H1 (cell line): ENCODE measurements at regions not wholly inside any gene's neighbourhood (a gene's known extent, or its start where the extent isn't known, plus 50 kb on each side); places are given as distances from the start of the nearest gene placed in this dataset.

Experiments used
- CTCF ChIA-PET: fragments of 300-600 bp; sonication (Branson Sonifier 250); formaldehyde crosslinking; loops from one replicate; lab custom pipeline; 2021; ENCODE audit not compliant: partially characterized antibody; lab: Charles Lee
- POLR2A ChIA-PET: fragments of 300-600 bp; sonication (Branson Sonifier 250); formaldehyde crosslinking; loops from one replicate; lab custom pipeline; 2021; ENCODE audit warnings: inconsistent platforms; ENCODE audit not compliant: partially characterized antibody; lab: Charles Lee
- DNase-seq, 2 experiments: peaks; one replicate each; pipeline versions ENCODE4 v3.0.0 to v3.0.0-alpha.2; 2010 to 2022; ENCODE audit warnings: low spot score in 2 of 2, low read depth in 1 of 2, mixed read lengths in 1 of 2
- FAIRE-seq: peaks from 2 replicates; lab custom pipeline; 2011; peaks lifted over from hg19 to GRCh38; lab: Jason Lieb, UNC
- H2AFZ ChIP-seq: 2 replicates; pipeline ENCODE4 v1.8.1; 2012; ENCODE audit warnings: low read length, inconsistent platforms
- H2AK5ac ChIP-seq: 2 replicates; pipeline ENCODE4 v1.6.1; 2013; ENCODE audit warnings: low read depth, low read length
- H2BK120ac ChIP-seq: replicated peaks from 2 replicates; pipeline ENCODE3; 2013; ENCODE audit warnings: low read depth, low read length, inconsistent platforms
- H2BK12ac ChIP-seq: 2 replicates; pipeline ENCODE4 v1.6.1; 2013; ENCODE audit warnings: low read depth, low read length
- H2BK15ac ChIP-seq: 2 replicates; pipeline ENCODE4 v1.6.1; 2013; ENCODE audit warnings: low read length
- H2BK20ac ChIP-seq: 2 replicates; pipeline ENCODE4 v1.6.1; 2013; ENCODE audit warnings: low read length
- H2BK5ac ChIP-seq: 2 replicates; pipeline ENCODE4 v1.6.1; 2013; ENCODE audit warnings: low read depth, low read length
- H3K14ac ChIP-seq: 2 replicates; pipeline ENCODE4 v1.6.1; 2013; ENCODE audit warnings: inconsistent platforms; ENCODE audit not compliant: insufficient read length
- H3K18ac ChIP-seq: 2 replicates; pipeline ENCODE4 v1.6.1; 2013; ENCODE audit warnings: low read length; ENCODE audit errors: extremely low read depth
- H3K23ac ChIP-seq: 2 replicates; pipeline ENCODE4 v1.6.1; 2013; ENCODE audit warnings: inconsistent platforms; ENCODE audit not compliant: insufficient read length
- H3K23me2 ChIP-seq: 2 replicates; pipeline ENCODE4 v1.6.1; 2013; ENCODE audit warnings: low read depth, low read length
- H3K27ac ChIP-seq: 2 replicates; pipeline ENCODE4 v1.6.1; 2011; ENCODE audit warnings: low read depth, low read length, inconsistent platforms
- H3K27me3 ChIP-seq, 4 experiments: replicated peaks in 1 of 4; 1 replicate in 1 of 4; 2 replicates in 3 of 4; pipeline versions ENCODE4 v1.6.1 to v1.8.1; 2011 to 2013; ENCODE audit warnings: low read length in 3 of 4, mild to moderate bottlenecking in 3 of 4, inconsistent platforms in 2 of 4, mixed read lengths in 2 of 4, moderate library complexity in 1 of 4; ENCODE audit not compliant: control insufficient read depth in 3 of 4, insufficient read depth in 3 of 4; ENCODE audit errors: extremely low read depth in 1 of 4
- H3K36me3 ChIP-seq, 4 experiments: 2 replicates each; pipeline versions ENCODE4 v1.6.1 to v1.8.1; 2011 to 2013; ENCODE audit warnings: mild to moderate bottlenecking in 4 of 4, low read length in 3 of 4, moderate library complexity in 2 of 4, control low read depth in 1 of 4, inconsistent platforms in 1 of 4; ENCODE audit not compliant: insufficient read depth in 4 of 4, control insufficient read depth in 2 of 4
- H3K4ac ChIP-seq: replicated peaks from 2 replicates; pipeline ENCODE3; 2013; ENCODE audit warnings: low read length, low read depth, mixed read lengths, inconsistent platforms; ENCODE audit not compliant: insufficient read length
- H3K4me1 ChIP-seq, 4 experiments: replicated peaks in 1 of 4; 1 replicate in 1 of 4; 2 replicates in 3 of 4; pipeline versions ENCODE4 v1.6.1 to v1.8.1; 2011 to 2013; ENCODE audit warnings: low read length in 3 of 4, inconsistent platforms in 2 of 4, mixed read lengths in 1 of 4; ENCODE audit not compliant: insufficient read depth in 4 of 4, control insufficient read depth in 3 of 4
- H3K4me2 ChIP-seq, 2 experiments: 2 replicates each; pipeline versions ENCODE4 v1.6.1 to v1.8.1; 2011 to 2013; ENCODE audit warnings: low read depth in 2 of 2, low read length in 2 of 2, control low read depth in 1 of 2, inconsistent platforms in 1 of 2, mild to moderate bottlenecking in 1 of 2; ENCODE audit not compliant: insufficient read depth in 1 of 2
- H3K4me3 ChIP-seq, 4 experiments: fragments of 200-600, 300-600 bp in 1 of 4; sonication (generic), shearing (Covaris generic), sonication (Bioruptor Twin) in 1 of 4; 2 replicates each; pipeline versions ENCODE4 v1.5.1 to v1.8.1; 2011 to 2016; ENCODE audit warnings: low read length in 4 of 4, low read depth in 3 of 4, control low read depth in 2 of 4, inconsistent platforms in 2 of 4, mild to moderate bottlenecking in 2 of 4, mixed read lengths in 1 of 4, moderate library complexity in 1 of 4; ENCODE audit not compliant: insufficient read depth in 2 of 4; ENCODE audit errors: extremely low read depth in 1 of 4
- H3K56ac ChIP-seq: replicated peaks from 2 replicates; pipeline ENCODE3; 2013; ENCODE audit warnings: low read depth, mild to moderate bottlenecking, mixed read lengths, low read length, inconsistent platforms; ENCODE audit not compliant: insufficient read length
- H3K79me1 ChIP-seq: 2 replicates; pipeline ENCODE4 v1.6.1; 2013; ENCODE audit warnings: low read depth, low read length, control low read depth
- H3K79me2 ChIP-seq, 2 experiments: 2 replicates each; pipeline versions ENCODE4 v1.6.1 to v1.8.1; 2012 to 2013; ENCODE audit warnings: low read length in 2 of 2, mild to moderate bottlenecking in 2 of 2, inconsistent platforms in 1 of 2; ENCODE audit not compliant: insufficient read depth in 2 of 2, control insufficient read depth in 1 of 2
- H3K9ac ChIP-seq, 4 experiments: replicated peaks in 1 of 4; 1 replicate in 1 of 4; 2 replicates in 3 of 4; pipeline versions ENCODE4 v1.6.1 to v1.8.1; 2011 to 2013; ENCODE audit warnings: low read depth in 3 of 4, low read length in 3 of 4, control low read depth in 2 of 4, mild to moderate bottlenecking in 2 of 4, moderate library complexity in 2 of 4, inconsistent platforms in 1 of 4; ENCODE audit errors: extremely low read depth in 1 of 4
- H3K9me3 ChIP-seq, 2 experiments: 2 replicates each; pipeline versions ENCODE4 v1.6.1 to v1.8.1; 2012 to 2013; ENCODE audit warnings: mild to moderate bottlenecking in 2 of 2, moderate library complexity in 2 of 2, control low read depth in 1 of 2, inconsistent platforms in 1 of 2, low read depth in 1 of 2, low read length in 1 of 2, mixed read lengths in 1 of 2; ENCODE audit not compliant: insufficient read depth in 2 of 2
- H4K20me1 ChIP-seq, 2 experiments: replicated peaks in 1 of 2; 2 replicates each; pipeline versions ENCODE3 to v1.8.1; 2011 to 2013; ENCODE audit warnings: inconsistent platforms in 2 of 2, low read length in 2 of 2, mild to moderate bottlenecking in 1 of 2; ENCODE audit not compliant: insufficient read depth in 2 of 2, control insufficient read depth in 1 of 2
- H4K5ac ChIP-seq: 2 replicates; pipeline ENCODE4 v1.6.1; 2013; ENCODE audit warnings: low read length, low read depth, mixed read lengths, inconsistent platforms; ENCODE audit not compliant: insufficient read length
- H4K8ac ChIP-seq: 2 replicates; pipeline ENCODE4 v1.8.0; 2013; ENCODE audit warnings: mild to moderate bottlenecking, moderate library complexity, low read length, inconsistent platforms; ENCODE audit not compliant: insufficient read depth; ENCODE audit errors: extremely low read depth
- H4K91ac ChIP-seq: replicated peaks from 2 replicates; pipeline ENCODE3; 2013; ENCODE audit warnings: low read length, mixed read lengths, inconsistent platforms; ENCODE audit not compliant: insufficient read length
- BACH1 ChIP-seq: IDR thresholded peaks from 2 replicates; pipeline ENCODE4 v1.6.1; 2012; ENCODE audit warnings: low read length, improper control_type of control experiment
- BRCA1 ChIP-seq: IDR thresholded peaks from 2 replicates; pipeline ENCODE4 v1.6.1; 2012; ENCODE audit warnings: low read depth, low read length, improper control_type of control experiment
- CBX5 ChIP-seq: fragments of 300-800, 300-1000 bp; sonication (generic); IDR thresholded peaks from 2 replicates; pipeline ENCODE4 v1.7.1; 2016; ENCODE audit warnings: antibody characterized with exemption, low read length, low read depth
- CBX8 ChIP-seq: fragments of 300-800, 300-1000 bp; sonication (generic); IDR thresholded peaks from 2 replicates; pipeline ENCODE4 v1.7.1; 2016; ENCODE audit warnings: low read depth, low read length, borderline replicate concordance
- EGR1 ChIP-seq: IDR thresholded peaks from 2 replicates; pipeline ENCODE4 v1.6.1; 2011; ENCODE audit warnings: low read depth, low read length, borderline replicate concordance
- JUND ChIP-seq: IDR thresholded peaks from 2 replicates; pipeline ENCODE4 v1.6.1; 2011; ENCODE audit warnings: mild to moderate bottlenecking, improper control_type of control experiment, low read length
- MAX ChIP-seq: IDR thresholded peaks from 2 replicates; pipeline ENCODE4 v1.6.1; 2012; ENCODE audit warnings: inconsistent platforms
- PHF8 ChIP-seq: fragments of 200-600 bp; sonication (generic); conservative IDR thresholded peaks from 2 replicates; pipeline ENCODE4 v1.7.1; 2012; ENCODE audit warnings: low read depth, mild to moderate bottlenecking, inconsistent platforms, low read length, moderate library complexity
- RBBP5 ChIP-seq: IDR thresholded peaks from 2 replicates; pipeline ENCODE4 v1.7.1; 2012; ENCODE audit warnings: low read depth, mild to moderate bottlenecking, inconsistent platforms, low read length, moderate library complexity, borderline replicate concordance
- RNF2 ChIP-seq: fragments of 200-900, 300-1000 bp; sonication (generic); IDR thresholded peaks from 2 replicates; pipeline ENCODE4 v1.7.1; 2016; ENCODE audit warnings: borderline replicate concordance, low read depth, mild to moderate bottlenecking, antibody characterized with exemption, low read length; ENCODE audit not compliant: poor library complexity, severe bottlenecking; ENCODE audit errors: missing control alignments
- SIX5 ChIP-seq: IDR thresholded peaks from 2 replicates; pipeline ENCODE4 v1.6.1; 2011; ENCODE audit warnings: mild to moderate bottlenecking, low read depth, low read length
- TAF7 ChIP-seq: optimal IDR thresholded peaks from 2 replicates; pipeline ENCODE3; 2011; ENCODE audit warnings: low read depth, mild to moderate bottlenecking, inconsistent platforms, low read length, moderate library complexity, borderline replicate concordance
- WGBS, 2 experiments: shearing (Covaris generic) in 1 of 2; methylation state at CpG; one replicate each; pipeline versions ENCODE4 v1.1.6 to v1.1.7; 2013 to 2015; ENCODE audit warnings: low lambda C conversion rate in 2 of 2, mixed read lengths in 2 of 2, inconsistent platforms in 1 of 2, low coverage in 1 of 2, missing lambda C conversion rate in 1 of 2; ENCODE audit not compliant: insufficient replicate concordance in 2 of 2, insufficient coverage in 1 of 2, insufficient read length in 1 of 2; ENCODE audit errors: extremely low coverage in 1 of 2, missing lambda C conversion rate in 1 of 2; 5-methylcytosine and 5-hydroxymethylcytosine counted together

DNA sequence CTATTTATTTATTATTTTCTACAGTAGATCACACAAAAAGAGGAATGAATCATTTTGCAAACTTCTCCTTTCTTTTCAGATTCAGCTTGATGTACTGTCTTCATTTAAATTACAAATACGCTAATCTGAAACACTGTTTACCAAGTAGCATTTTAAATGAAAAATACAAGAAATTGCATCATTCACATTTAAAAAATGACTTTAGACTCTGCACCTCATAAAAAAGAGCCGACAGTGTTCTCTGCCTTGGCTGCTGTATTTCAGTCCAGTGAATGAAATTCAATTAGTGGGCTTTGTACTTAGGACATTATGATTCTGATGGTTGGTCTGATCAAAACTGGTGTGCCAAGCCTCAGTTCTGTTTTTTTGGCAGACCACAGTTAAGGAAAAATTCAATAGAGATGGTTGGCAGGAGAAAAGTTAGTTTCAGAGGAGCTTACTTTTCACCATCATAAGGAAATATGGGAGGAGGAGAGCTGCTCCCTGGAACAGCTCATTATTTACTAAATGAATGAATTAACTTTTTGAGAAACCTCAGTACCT, 222.4 kb upstream of the ESRRG start:
- Histone ChIP-seq H3K4me3 (peak overlapping the region in 1 of 4 experiments; percentile 29; a peak in 1 of 8 replicates), H3K56ac (no peak overlapping the region), H3K23me2 (no peaks in the 10 kb centered on the region), H3K14ac (no peak overlapping the region), H3K79me2 (no peaks in the 10 kb centered on the region), H3K27me3 (no peaks in the 10 kb centered on the region), H2BK20ac (no peak overlapping the region), H3K18ac (peak overlapping the region; percentile 27; the same call in 1 of the 2 replicates), H4K91ac (no peak overlapping the region), H3K23ac (no peak overlapping the region), H2BK15ac (no peak overlapping the region), H2BK12ac (no peak overlapping the region), H3K4me1 (peaks cover 0 to 16% (median 5%) of the 10 kb centered on the region in 4 experiments; a peak in 6 of 7 replicates), H3K9ac (no peak overlapping the region), H2AK5ac (no peak overlapping the region), H4K5ac (peak overlapping the region; percentile 76), H4K20me1 (no peaks in the 10 kb centered on the region), H3K4me2 (peak overlapping the region; percentile 4 to 24; a peak in 2 of 4 replicates), H3K27ac (no peak overlapping the region), H2BK120ac (no peak overlapping the region), H3K79me1 (no peaks in the 10 kb centered on the region), H2BK5ac (no peak overlapping the region), H4K8ac (no peak overlapping the region), H3K9me3 (no peaks in the 10 kb centered on the region), H3K36me3 (no peaks in the 10 kb centered on the region), H3K4ac (no peak overlapping the region), H2AFZ (no peak overlapping the region; the same call in 1 of the 2 replicates)
- FAIRE-seq (no peak), DNase-seq (no peak)
- WGBS, 2 experiments: 45% methylated on average over 2 of the region's 2 CpGs; no CpG with 5 or more reads in 1 of the 2 experiments
- POLR2A ChIA-PET: interaction anchor here (1.1 kb wide), 1 partner anchor 19 kb away, joined by 3 read pairs; no protein-coding TSS in a partner anchor
- CTCF ChIA-PET: interaction anchor here (0.6 to 2.1 kb wide), 14 partner anchors 10 to 381 kb away, joined by 3 to 10 read pairs (median 4); no protein-coding TSS in a partner anchor
- TF ChIP-seq RBBP5 (no peak), RNF2 (no peak), CBX5 (no peak), MAX (no peak), EGR1 (no peak), BACH1 (no peak), SIX5 (no peak), CBX8 (no peak), PHF8 (no peak), BRCA1 (no peak), JUND (no peak), TAF7 (no peak)
